ENCODE measurements at regions not wholly inside any gene's neighbourhood (a gene's known extent, or its start where the extent isn't known, plus 50 kb on each side); places are given as distances from the start of the nearest gene placed in this dataset.
"Not testable (repeated sequence)": the region's sequence is repeated elsewhere in the genome, so short reads cannot be mapped to it uniquely, and the experiment has no call there.

- DNase-seq (ENCODE audit: low spot score): no peak
These were observed 519.4 kb upstream of the ZNF337 start for GRCh38 chr20:26216025-26216424.

- DNase-seq (ENCODE audit: low spot score): no peak
These were observed 518.3 kb upstream of the ZNF337 start for GRCh38 chr20:26214991-26215390.

- DNase-seq (ENCODE audit: low spot score): no peak
These were observed 512.7 kb upstream of the ZNF337 start for GRCh38 chr20:26209171-26209941.

GRCh38 chr20:26208296-26209091 lies 511.8 kb upstream of the ZNF337 start:
- no peak for DNase-seq (ENCODE audit: low spot score)

GRCh38 chr20:26207967-26208295 lies 511.3 kb upstream of the ZNF337 start:
- not testable (repeated sequence) for DNase-seq (ENCODE audit: low spot score)

GRCh38 chr20:26207237-26207966 lies 510.7 kb upstream of the ZNF337 start:
- DNase-seq (ENCODE audit: low spot score): no peak

- DNase-seq (ENCODE audit: low spot score): no peak
These were observed 508.7 kb upstream of the ZNF337 start for GRCh38 chr20:26205350-26205749.

- not testable (repeated sequence) for DNase-seq (ENCODE audit: low spot score)
These were observed 504.4 kb upstream of the ZNF337 start for GRCh38 chr20:26201026-26201425.

- not testable (repeated sequence) for DNase-seq (ENCODE audit: low spot score)
These were observed 490.7 kb upstream of the ZNF337 start for GRCh38 chr20:26187329-26187728.

GRCh38 chr20:26183720-26184119 lies 487.1 kb upstream of the ZNF337 start:
- not testable (repeated sequence) for DNase-seq (ENCODE audit: low spot score)

- not testable (repeated sequence) for DNase-seq (ENCODE audit: low spot score)
These were observed 484.7 kb upstream of the ZNF337 start for GRCh38 chr20:26181364-26181763.

GRCh38 chr20:26171875-26172274 lies 475.2 kb upstream of the ZNF337 start:
- not testable (repeated sequence) for DNase-seq (ENCODE audit: low spot score)

- no peak for DNase-seq (ENCODE audit: low spot score)
These were observed 472.9 kb upstream of the ZNF337 start for GRCh38 chr20:26169506-26169905.

- no peak for DNase-seq (ENCODE audit: low spot score)
These were observed 470.8 kb upstream of the ZNF337 start for GRCh38 chr20:26167499-26167898.

GRCh38 chr20:26163890-26164289 lies 467.2 kb upstream of the ZNF337 start:
- no peak for DNase-seq (ENCODE audit: low spot score)

GRCh38 chr20:26163151-26163550 lies 466.5 kb upstream of the ZNF337 start:
- not testable (repeated sequence) for DNase-seq (ENCODE audit: low spot score)

- not testable (repeated sequence) for DNase-seq (ENCODE audit: low spot score)
These were observed 465.1 kb upstream of the ZNF337 start for GRCh38 chr20:26161741-26162140.

GRCh38 chr20:26160916-26161315 lies 464.3 kb upstream of the ZNF337 start:
- DNase-seq (ENCODE audit: low spot score): not testable (repeated sequence)

- no peak for DNase-seq (ENCODE audit: low spot score)
These were observed 457.6 kb upstream of the ZNF337 start for GRCh38 chr20:26154224-26154623.

- DNase-seq (ENCODE audit: low spot score): no peak
These were observed 438.9 kb upstream of the ZNF337 start for GRCh38 chr20:26135325-26136110.

- DNase-seq (ENCODE audit: low spot score): no peak
These were observed 438.0 kb upstream of the ZNF337 start for GRCh38 chr20:26134606-26135005.

GRCh38 chr20:26133794-26134193 lies 437.1 kb upstream of the ZNF337 start:
- DNase-seq (ENCODE audit: low spot score): not testable (repeated sequence)
